ENCODE measurements at regions not wholly inside any gene's neighbourhood (a gene's known extent, or its start where the extent isn't known, plus 50 kb on each side); places are given as distances from the start of the nearest gene placed in this dataset.

DNA sequence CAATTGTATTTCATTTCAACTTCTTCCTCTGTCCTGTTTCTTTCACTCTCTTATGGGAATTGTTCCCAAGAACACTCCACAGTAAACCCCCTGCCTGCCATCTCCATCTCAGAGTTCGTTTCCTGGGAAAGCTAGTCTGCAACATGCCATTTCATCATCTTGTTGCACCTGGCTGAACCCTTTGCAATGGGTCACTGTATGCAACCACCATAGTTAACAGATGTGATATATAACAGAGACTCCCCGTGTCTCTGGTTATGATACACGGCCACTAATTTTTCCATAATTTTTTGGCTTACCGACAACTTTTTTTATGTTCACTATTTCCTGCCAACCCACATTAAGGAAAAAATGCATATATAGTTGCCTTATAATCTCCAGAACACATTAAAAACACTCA, 95.5 kb downstream of the CHST2 start:
- no peak for DNase-seq
- ATAC-seq (ENCODE audit: low FRiP score), result no peak
- Histone ChIP-seq H3K9me3 (ENCODE audit: control insufficient read depth, low read length) (peaks cover 1% of the 10 kb centered on the region), H3K27ac (ENCODE audit: low read depth in 1 of 2, low read length in 2 of 2) (no peak overlapping the region), H3K4me1 (ENCODE audit: control insufficient read depth in 1 of 2, insufficient read depth in 2 of 2, low read length in 2 of 2) (peaks cover 0 to 2% of the 10 kb centered on the region in 2 donors), H3K27me3 (ENCODE audit: control insufficient read depth in 1 of 2, insufficient read depth in 2 of 2, low read length in 1 of 2) (no peaks in the 10 kb centered on the region), H3K4me3 (ENCODE audit: low read length in 2 of 2) (no peak overlapping the region), H3K36me3 (ENCODE audit: control insufficient read depth in 1 of 2, insufficient read depth in 2 of 2, low read length in 1 of 2) (no peaks in the 10 kb centered on the region)
- whole genome bisulfite sequencing, 2 donors, result 70 to 73% methylated on average over 4 of the region's 4 CpGs
- intact Hi-C loops (cut with DNase I), result no loop called here

Measured in aorta (tissue), 5 donors.